ENCODE measurements at regions not wholly inside any gene's neighbourhood (a gene's known extent, or its start where the extent isn't known, plus 50 kb on each side); places are given as distances from the start of the nearest gene placed in this dataset.
"Not testable (repeated sequence)": the region's sequence is repeated elsewhere in the genome, so short reads cannot be mapped to it uniquely, and the experiment has no call there.

DNA sequence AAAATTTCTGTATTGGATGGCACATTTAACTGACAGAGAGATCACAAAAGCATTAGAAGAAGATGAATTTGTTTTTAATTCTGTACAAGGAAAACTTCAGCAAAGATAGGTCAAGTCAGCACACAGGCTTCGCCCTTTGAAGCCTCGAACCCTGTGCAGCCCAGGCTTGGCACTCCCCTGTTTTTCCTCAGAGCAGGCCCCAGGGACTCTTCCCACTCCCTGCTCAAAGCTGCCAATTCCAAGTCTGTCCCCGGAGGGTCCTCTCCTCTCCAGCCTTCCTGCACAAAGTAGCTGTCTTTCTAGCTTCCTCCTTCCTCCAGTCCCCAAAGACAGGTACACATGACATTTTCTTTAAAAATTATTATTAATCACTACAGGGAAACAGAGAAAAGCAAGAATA is 466.3 kb downstream of the PPARGC1A start:
- H3K4me3 ChIP-seq (ENCODE audit: insufficient read depth, low read length, poor library complexity, severe bottlenecking) = no peak overlapping the region
- no peak overlapping the region for H3K4me2 ChIP-seq (ENCODE audit: low read depth, low read length, poor library complexity, severe bottlenecking)
- no peaks in the 10 kb centered on the region for H4K20me1 ChIP-seq (ENCODE audit: low read depth, low read length)
- H3K36me3 ChIP-seq (ENCODE audit: low read length) = no peaks in the 10 kb centered on the region
- TF ChIP-seq EZH2phosphoT487 (conservative IDR thresholded peaks at IDR 0.05; ENCODE audit: low read length) (no peak), CTCF (IDR thresholded peaks at IDR 0.05; ENCODE audit: insufficient read depth, low read length, poor library complexity, severe bottlenecking) (no peak)
- no peaks in the 10 kb centered on the region for H3F3A ChIP-seq (ENCODE audit: insufficient read depth)
- no peaks in the 10 kb centered on the region for H3K9me2 ChIP-seq (replicated peaks; ENCODE audit: insufficient read depth, low read length)
- H3K9ac ChIP-seq (ENCODE audit: low read length) = no peak overlapping the region
- H3K27ac ChIP-seq (ENCODE audit: low read depth, low read length) = no peak overlapping the region
- no peaks in the 10 kb centered on the region for H3K27me3 ChIP-seq (ENCODE audit: low read length)
- no peaks in the 10 kb centered on the region for H3K9me3 ChIP-seq (ENCODE audit: insufficient read depth, low read length)
- H2AFZ ChIP-seq (ENCODE audit: low read depth, low read length, severe bottlenecking) = no peak overlapping the region
- H3K79me2 ChIP-seq (ENCODE audit: insufficient read depth, low read length) = no peaks in the 10 kb centered on the region

DNA sequence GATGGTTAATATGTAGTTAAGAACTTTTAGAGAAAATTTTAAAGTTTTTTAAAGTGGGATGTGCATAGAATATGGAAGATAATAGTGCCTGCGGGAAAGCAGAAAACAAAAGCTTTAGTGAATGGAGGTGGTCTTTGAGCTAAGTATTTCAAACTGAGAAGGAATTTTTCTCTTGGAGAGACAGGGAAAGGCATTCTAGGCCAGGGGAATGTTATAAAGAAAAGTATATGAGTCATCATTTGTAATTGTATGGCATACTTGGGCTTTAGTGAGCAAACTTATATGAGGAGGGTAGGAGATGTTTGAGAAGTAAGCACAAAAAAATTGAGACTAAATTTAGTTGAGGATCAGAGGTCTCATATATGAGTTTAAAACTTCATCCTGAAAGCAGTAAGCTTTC is 467.0 kb downstream of the PPARGC1A start:
- Histone ChIP-seq H3K9ac (ENCODE audit: low read length) (no peak overlapping the region), H2AFZ (ENCODE audit: low read depth, low read length, severe bottlenecking) (no peak overlapping the region), H3K79me2 (ENCODE audit: insufficient read depth, low read length) (no peaks in the 10 kb centered on the region), H3K9me2 (replicated peaks; ENCODE audit: insufficient read depth, low read length) (no peaks in the 10 kb centered on the region), H3K27me3 (ENCODE audit: low read length) (no peaks in the 10 kb centered on the region), H3K4me3 (ENCODE audit: insufficient read depth, low read length, poor library complexity, severe bottlenecking) (no peak overlapping the region), H3K4me2 (ENCODE audit: low read depth, low read length, poor library complexity, severe bottlenecking) (no peak overlapping the region), H3F3A (ENCODE audit: insufficient read depth) (no peaks in the 10 kb centered on the region), H3K36me3 (ENCODE audit: low read length) (no peaks in the 10 kb centered on the region), H4K20me1 (ENCODE audit: low read depth, low read length) (no peaks in the 10 kb centered on the region), H3K27ac (ENCODE audit: low read depth, low read length) (no peak overlapping the region), H3K9me3 (ENCODE audit: insufficient read depth, low read length) (no peaks in the 10 kb centered on the region)
- TF ChIP-seq CTCF (IDR thresholded peaks at IDR 0.05; ENCODE audit: insufficient read depth, low read length, poor library complexity, severe bottlenecking) (no peak), EZH2phosphoT487 (conservative IDR thresholded peaks at IDR 0.05; ENCODE audit: low read length) (no peak)

GRCh38 chr4:23413631-23414030 is 476.2 kb downstream of the PPARGC1A start:
- H4K20me1 ChIP-seq (ENCODE audit: low read depth, low read length) = no peaks in the 10 kb centered on the region
- H3K9ac ChIP-seq (ENCODE audit: low read length) = no peak overlapping the region
- no peaks in the 10 kb centered on the region for H3K36me3 ChIP-seq (ENCODE audit: low read length)
- H3F3A ChIP-seq (ENCODE audit: insufficient read depth) = no peaks in the 10 kb centered on the region
- H2AFZ ChIP-seq (ENCODE audit: low read depth, low read length, severe bottlenecking) = no peak overlapping the region
- H3K79me2 ChIP-seq (ENCODE audit: insufficient read depth, low read length) = no peaks in the 10 kb centered on the region
- H3K27me3 ChIP-seq (ENCODE audit: low read length) = no peaks in the 10 kb centered on the region
- no peaks in the 10 kb centered on the region for H3K9me2 ChIP-seq (replicated peaks; ENCODE audit: insufficient read depth, low read length)
- no peak overlapping the region for H3K4me3 ChIP-seq (ENCODE audit: insufficient read depth, low read length, poor library complexity, severe bottlenecking)
- TF ChIP-seq EZH2phosphoT487 (conservative IDR thresholded peaks at IDR 0.05; ENCODE audit: low read length) = no peak
- TF ChIP-seq CTCF (IDR thresholded peaks at IDR 0.05; ENCODE audit: insufficient read depth, low read length, poor library complexity, severe bottlenecking) = no peak
- no peaks in the 10 kb centered on the region for H3K9me3 ChIP-seq (ENCODE audit: insufficient read depth, low read length)
- H3K27ac ChIP-seq (ENCODE audit: low read depth, low read length) = no peak overlapping the region
- H3K4me2 ChIP-seq (ENCODE audit: low read depth, low read length, poor library complexity, severe bottlenecking) = no peak overlapping the region

- Histone ChIP-seq H3K9me3 (ENCODE audit: insufficient read depth, low read length) (no peaks in the 10 kb centered on the region), H2AFZ (ENCODE audit: low read depth, low read length, severe bottlenecking) (no peak overlapping the region), H3K27ac (ENCODE audit: low read depth, low read length) (no peak overlapping the region), H3K79me2 (ENCODE audit: insufficient read depth, low read length) (no peaks in the 10 kb centered on the region), H3K4me3 (ENCODE audit: insufficient read depth, low read length, poor library complexity, severe bottlenecking) (no peak overlapping the region), H3K9me2 (replicated peaks; ENCODE audit: insufficient read depth, low read length) (no peaks in the 10 kb centered on the region), H3F3A (ENCODE audit: insufficient read depth) (no peaks in the 10 kb centered on the region), H3K36me3 (ENCODE audit: low read length) (no peaks in the 10 kb centered on the region), H3K4me2 (ENCODE audit: low read depth, low read length, poor library complexity, severe bottlenecking) (no peak overlapping the region), H4K20me1 (ENCODE audit: low read depth, low read length) (no peaks in the 10 kb centered on the region), H3K27me3 (ENCODE audit: low read length) (no peaks in the 10 kb centered on the region), H3K9ac (ENCODE audit: low read length) (no peak overlapping the region)
- TF ChIP-seq CTCF (IDR thresholded peaks at IDR 0.05; ENCODE audit: insufficient read depth, low read length, poor library complexity, severe bottlenecking) = no peak
- no peak for TF ChIP-seq EZH2phosphoT487 (conservative IDR thresholded peaks at IDR 0.05; ENCODE audit: low read length)
These were observed 477.1 kb downstream of the PPARGC1A start for GRCh38 chr4:23412701-23413100.

DNA sequence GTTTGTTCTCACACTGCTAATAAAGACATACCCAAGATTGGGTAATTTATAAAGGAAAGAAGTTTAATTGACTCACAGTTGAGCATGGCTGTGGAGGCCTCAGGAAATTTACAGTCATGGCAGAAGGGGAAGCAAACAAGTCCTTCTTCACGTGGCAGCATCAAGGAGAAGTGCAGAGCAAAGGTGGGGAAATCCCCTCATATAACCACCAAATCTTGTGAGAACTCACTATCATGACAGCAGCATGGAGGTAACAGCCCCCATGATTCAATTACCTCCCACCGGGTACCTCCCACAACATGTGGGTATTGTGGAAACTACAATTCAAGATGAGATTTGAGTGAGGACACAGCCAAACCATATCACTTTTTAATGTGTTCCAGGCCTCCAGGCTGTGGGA is 480.9 kb downstream of the PPARGC1A start:
- H3K27ac ChIP-seq (ENCODE audit: low read depth, low read length); H3K9ac ChIP-seq (ENCODE audit: low read length); H3K9me3 ChIP-seq (ENCODE audit: insufficient read depth, low read length); H3F3A ChIP-seq (ENCODE audit: insufficient read depth); H3K79me2 ChIP-seq (ENCODE audit: insufficient read depth, low read length); H3K9me2 ChIP-seq (replicated peaks; ENCODE audit: insufficient read depth, low read length); H3K27me3 ChIP-seq (ENCODE audit: low read length); H3K4me2 ChIP-seq (ENCODE audit: low read depth, low read length, poor library complexity, severe bottlenecking); H4K20me1 ChIP-seq (ENCODE audit: low read depth, low read length); H2AFZ ChIP-seq (ENCODE audit: low read depth, low read length, severe bottlenecking); H3K4me3 ChIP-seq (ENCODE audit: insufficient read depth, low read length, poor library complexity, severe bottlenecking); H3K36me3 ChIP-seq (ENCODE audit: low read length): not testable (repeated sequence)

Data from SU-DHL-6 (cell line).